Dermis microvascular lymphatic vessel endothelial cell (primary cell): ENCODE measurements at regions not wholly inside any gene's neighbourhood (a gene's known extent, or its start where the extent isn't known, plus 50 kb on each side); places are given as distances from the start of the nearest gene placed in this dataset.

Source experiments
- DNase-seq, 2 donors: peaks; one replicate each; pipeline versions ENCODE4 v3.0.0 to v3.0.0-alpha.2; 2010; ENCODE audit warnings: low read depth in 2 of 2

- DNase-seq, result no peak
Measured at GRCh38 chr12:11568155-11568761, 81.2 kb upstream of the ETV6 start.

GRCh38 chr12:11568762-11569478 is 80.6 kb upstream of the ETV6 start:
- no peak for DNase-seq

GRCh38 chr12:11569716-11570115 is 79.8 kb upstream of the ETV6 start:
- DNase-seq, result no peak

- no peak for DNase-seq
Measured at GRCh38 chr12:11573880-11574279, 75.6 kb upstream of the ETV6 start.

GRCh38 chr12:11576104-11576503 is 73.4 kb upstream of the ETV6 start:
- peak in 1 of 2 donors; percentile 35 for DNase-seq

GRCh38 chr12:11577658-11578260 is 71.7 kb upstream of the ETV6 start:
- DNase-seq, result no peak

GRCh38 chr12:11578461-11578993 is 70.9 kb upstream of the ETV6 start:
- no peak for DNase-seq

GRCh38 chr12:11580125-11580751 is 69.2 kb upstream of the ETV6 start:
- DNase-seq, result no peak

GRCh38 chr12:11581179-11581755 is 68.2 kb upstream of the ETV6 start:
- DNase-seq, result peak; percentile 48 to 79

- DNase-seq, result no peak
Measured at GRCh38 chr12:11584221-11584855, 65.1 kb upstream of the ETV6 start.

GRCh38 chr12:11592484-11592883 is 57.0 kb upstream of the ETV6 start:
- no peak for DNase-seq

GRCh38 chr12:11593013-11593412 is 56.5 kb upstream of the ETV6 start:
- DNase-seq, result no peak

GRCh38 chr12:11595080-11595479 is 54.4 kb upstream of the ETV6 start:
- no peak for DNase-seq

- DNase-seq, result no peak
Measured at GRCh38 chr12:11596141-11596540, 53.3 kb upstream of the ETV6 start.

- DNase-seq, result no peak
Measured at GRCh38 chr12:11598900-11599299, 50.6 kb upstream of the ETV6 start.
